ENCODE measurements at regions not wholly inside any gene's neighbourhood (a gene's known extent, or its start where the extent isn't known, plus 50 kb on each side); places are given as distances from the start of the nearest gene placed in this dataset.
"Not testable (repeated sequence)": the region's sequence is repeated elsewhere in the genome, so short reads cannot be mapped to it uniquely, and the experiment has no call there.

- no peak for DNase-seq (ENCODE audit: low spot score)
Measured at GRCh38 chr5:104001136-104001535, 438.5 kb upstream of the NUDT12 start.

GRCh38 chr5:103993031-103993430, 430.4 kb upstream of the NUDT12 start:
- DNase-seq (ENCODE audit: low spot score), result no peak

- no peak for DNase-seq (ENCODE audit: low spot score)
Measured at GRCh38 chr5:103990064-103990463, 427.5 kb upstream of the NUDT12 start.

DNA sequence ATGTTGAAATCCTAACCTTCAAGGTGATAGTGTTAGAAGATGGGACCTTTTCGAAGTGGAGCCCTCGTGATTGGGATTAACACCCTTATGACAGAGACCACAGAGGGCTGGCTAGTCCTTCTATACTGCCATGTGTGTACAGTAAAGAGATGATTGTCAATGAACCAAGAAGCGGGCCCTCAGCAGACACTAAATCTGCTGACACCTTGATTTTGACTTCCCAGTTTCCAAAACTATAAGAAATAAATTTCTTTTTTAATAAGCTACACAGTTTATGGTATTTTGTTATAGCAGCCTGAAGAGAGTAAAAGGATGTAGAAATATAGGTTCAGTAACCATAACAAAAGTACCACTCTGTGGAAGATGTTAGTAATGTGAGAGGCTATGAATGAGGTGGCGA, 419.0 kb upstream of the NUDT12 start:
- no peak for DNase-seq (ENCODE audit: low spot score)

- DNase-seq (ENCODE audit: low spot score), result no peak
Measured at GRCh38 chr5:103973669-103974068, 411.1 kb upstream of the NUDT12 start.

GRCh38 chr5:103966295-103966694, 403.7 kb upstream of the NUDT12 start:
- DNase-seq (ENCODE audit: low spot score), result not testable (repeated sequence)

- no peak for DNase-seq (ENCODE audit: low spot score)
Measured at GRCh38 chr5:103962023-103962422, 399.4 kb upstream of the NUDT12 start.

DNA sequence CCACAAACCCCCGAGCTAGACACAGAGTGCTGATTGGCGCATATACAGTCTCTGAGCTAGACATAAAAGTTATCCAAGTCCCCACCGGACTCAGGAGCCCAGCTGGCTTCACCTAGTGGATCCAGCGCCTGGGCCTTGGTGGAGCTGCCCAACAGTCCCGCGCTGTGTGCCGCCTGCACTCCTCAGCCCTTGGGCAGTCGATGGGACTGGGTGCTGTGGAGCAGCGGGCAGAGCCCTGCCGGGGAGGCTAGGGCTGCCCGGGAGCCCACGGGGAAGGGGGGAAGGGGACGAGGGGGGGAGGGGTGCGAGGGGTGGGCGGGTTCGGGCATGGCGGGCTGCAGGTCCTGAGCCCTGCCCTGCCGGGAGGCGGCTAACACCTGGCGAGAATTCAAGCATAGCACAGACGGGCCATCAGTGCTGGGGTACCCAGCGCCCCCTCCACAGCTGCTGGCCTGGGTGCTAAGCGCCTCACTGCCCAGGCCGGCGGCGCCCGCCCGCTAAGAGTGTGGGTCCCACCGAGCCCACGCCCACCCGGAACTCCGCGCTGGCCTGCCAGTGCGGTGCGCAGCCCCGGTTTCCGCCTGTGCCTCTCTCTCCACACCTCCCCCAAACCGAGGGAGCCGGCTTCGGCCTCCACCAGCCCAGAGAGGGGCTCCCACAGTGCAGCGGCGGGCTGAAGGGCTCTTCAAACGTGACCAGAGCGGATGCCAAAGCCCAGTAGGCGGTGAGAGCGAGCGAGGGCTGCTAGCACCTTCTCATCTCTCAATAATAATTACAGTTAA, 391.2 kb upstream of the NUDT12 start:
- no peak for DNase-seq (ENCODE audit: low spot score)

GRCh38 chr5:103951776-103952175, 389.2 kb upstream of the NUDT12 start:
- DNase-seq (ENCODE audit: low spot score), result no peak

DNA sequence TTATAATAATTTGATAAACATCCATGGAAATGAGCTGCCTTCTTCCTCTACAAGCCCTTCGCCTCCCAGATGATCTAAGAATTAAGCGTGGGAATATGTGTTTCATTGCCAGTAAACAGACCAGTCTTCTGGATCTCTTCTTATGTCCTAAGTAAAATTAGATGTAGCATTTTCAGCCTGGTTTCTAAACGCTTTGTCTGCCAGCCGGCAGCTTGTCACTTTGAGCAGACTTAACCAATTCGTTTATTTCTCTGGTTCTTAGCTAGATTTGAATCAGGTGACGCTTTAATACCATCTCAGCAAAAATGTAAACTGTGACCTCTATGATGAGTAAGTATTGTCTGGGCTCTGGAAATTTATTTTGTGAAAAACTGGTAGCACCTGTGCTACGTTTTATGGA, 380.6 kb upstream of the NUDT12 start:
- DNase-seq (ENCODE audit: low spot score), result no peak

- DNase-seq (ENCODE audit: low spot score), result no peak
Measured at GRCh38 chr5:103942587-103943186, 380.1 kb upstream of the NUDT12 start.

- DNase-seq (ENCODE audit: low spot score), result no peak
Measured at GRCh38 chr5:103941596-103941995, 379.0 kb upstream of the NUDT12 start.

DNA sequence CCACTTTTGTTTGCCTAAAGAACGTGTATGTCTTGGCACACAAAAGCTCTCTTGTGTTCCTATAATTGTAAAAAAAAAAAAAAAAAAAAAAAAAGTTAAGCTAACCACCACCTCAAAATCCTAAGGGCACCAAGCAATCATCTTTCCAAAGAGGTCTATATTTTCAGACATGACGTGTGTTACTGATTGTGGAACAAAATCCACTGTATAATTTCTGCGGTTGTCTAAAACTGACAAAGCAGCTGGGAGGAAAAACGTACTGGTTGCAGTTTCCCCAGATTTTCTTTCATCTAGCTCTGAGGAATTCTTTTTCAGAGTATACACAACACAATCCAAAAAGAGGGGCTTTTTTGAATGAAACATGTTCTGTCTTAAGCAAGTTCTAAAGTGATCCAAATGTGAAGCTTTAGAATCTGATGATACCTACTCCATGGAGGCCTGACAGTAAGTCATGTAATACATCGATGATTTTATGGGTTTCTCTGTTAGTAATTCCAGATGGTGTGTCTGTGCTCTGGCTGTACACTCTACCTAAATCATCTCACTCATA, 375.6 kb upstream of the NUDT12 start:
- no peak for DNase-seq (ENCODE audit: low spot score)

DNA sequence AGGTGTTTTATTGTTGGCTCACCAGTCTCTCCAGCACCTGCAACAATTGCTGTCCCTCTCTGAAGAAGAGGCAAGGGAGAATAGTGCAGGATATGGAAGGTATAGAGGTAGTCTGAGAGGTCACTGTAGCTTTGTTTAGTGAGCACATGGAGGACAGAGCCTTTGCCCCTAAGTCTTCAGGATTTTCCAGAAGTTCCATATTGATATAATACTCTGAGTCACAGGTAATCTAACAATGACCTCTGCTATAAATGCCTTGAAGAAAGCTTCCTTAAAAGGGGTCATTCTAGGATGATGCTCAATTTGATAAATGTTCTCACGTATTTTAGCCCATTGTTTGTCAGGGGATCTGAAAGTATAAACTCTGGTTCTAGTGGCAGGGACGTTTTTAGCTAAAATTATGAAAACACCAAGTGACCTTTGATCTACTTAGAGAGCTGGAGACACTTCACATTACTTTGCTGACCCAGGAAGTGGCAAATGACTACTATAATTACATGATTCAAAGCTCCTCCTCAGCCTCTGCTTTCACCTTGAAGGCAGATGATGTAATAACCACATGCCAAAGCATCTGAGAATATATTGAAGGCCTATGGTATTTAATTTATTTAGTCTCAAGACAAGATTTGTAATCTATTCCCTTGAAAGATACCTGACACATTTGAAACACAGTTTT, 366.9 kb upstream of the NUDT12 start:
- no peak for DNase-seq (ENCODE audit: low spot score)

DNA sequence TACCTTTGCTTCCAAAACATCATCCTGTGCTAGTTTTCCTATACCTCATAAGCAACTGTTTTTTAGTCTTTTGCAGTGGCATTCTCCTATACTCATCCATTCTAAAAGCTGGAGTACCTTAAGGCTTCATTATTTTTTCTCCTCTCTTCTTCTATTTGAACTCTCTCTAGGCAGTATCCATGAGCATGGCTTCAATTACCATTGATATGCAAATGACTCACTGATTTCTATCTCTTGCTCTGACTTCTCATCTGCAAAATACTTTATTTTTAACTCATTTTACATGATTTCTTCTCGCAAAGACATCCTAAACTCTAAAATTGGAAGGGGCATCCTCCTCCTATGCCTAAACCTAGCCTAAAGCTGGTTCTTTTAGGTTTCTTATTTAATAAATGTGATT, 365.1 kb upstream of the NUDT12 start:
- no peak for DNase-seq (ENCODE audit: low spot score)

GRCh38 chr5:103923616-103924168, 361.1 kb upstream of the NUDT12 start:
- no peak for DNase-seq (ENCODE audit: low spot score)

DNA sequence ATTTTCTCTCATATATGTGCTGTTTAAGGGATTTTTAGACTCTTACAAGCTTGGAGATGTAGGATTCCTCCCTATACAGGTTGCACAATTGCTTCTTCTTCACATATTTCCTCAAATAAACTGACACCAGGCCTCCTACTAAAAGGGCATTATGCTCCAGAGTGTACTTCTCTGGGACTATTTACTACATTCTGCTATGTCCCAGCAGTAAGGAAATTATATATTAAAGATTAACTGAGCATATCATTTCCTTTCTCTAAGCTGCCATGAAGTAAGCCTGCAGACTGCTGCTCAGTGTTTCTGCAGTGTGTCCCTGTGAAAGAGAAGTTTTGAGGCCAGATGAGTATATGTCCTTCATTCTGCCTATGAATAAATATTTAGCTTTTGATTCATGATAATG, 356.9 kb upstream of the NUDT12 start:
- no peak for DNase-seq (ENCODE audit: low spot score)

- DNase-seq (ENCODE audit: low spot score), result no peak
Measured at GRCh38 chr5:103918668-103919367, 356.2 kb upstream of the NUDT12 start.

- no peak for DNase-seq (ENCODE audit: low spot score)
Measured at GRCh38 chr5:103915081-103915480, 352.5 kb upstream of the NUDT12 start.

GRCh38 chr5:103910786-103911185, 348.2 kb upstream of the NUDT12 start:
- DNase-seq (ENCODE audit: low spot score), result no peak

DNA sequence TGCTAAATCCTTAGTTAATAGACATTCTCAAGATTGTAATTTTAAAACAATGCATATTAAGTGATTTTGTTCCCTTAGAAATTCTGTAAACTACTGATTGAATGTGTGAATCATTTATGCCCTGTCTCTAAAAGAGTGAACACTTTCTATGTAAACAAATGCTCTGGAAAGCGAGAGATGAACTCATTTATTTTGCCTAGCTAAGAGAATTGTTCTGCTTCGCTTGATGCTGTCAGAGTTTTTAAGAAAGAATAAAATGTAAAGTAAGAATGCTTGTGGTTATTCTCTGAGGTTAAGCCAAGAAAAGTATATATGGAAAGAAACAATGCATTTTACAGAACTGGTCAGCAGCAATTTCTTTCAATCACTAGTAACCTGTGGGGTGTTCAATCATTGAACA, 347.4 kb upstream of the NUDT12 start:
- DNase-seq (ENCODE audit: low spot score), result no peak

DNA sequence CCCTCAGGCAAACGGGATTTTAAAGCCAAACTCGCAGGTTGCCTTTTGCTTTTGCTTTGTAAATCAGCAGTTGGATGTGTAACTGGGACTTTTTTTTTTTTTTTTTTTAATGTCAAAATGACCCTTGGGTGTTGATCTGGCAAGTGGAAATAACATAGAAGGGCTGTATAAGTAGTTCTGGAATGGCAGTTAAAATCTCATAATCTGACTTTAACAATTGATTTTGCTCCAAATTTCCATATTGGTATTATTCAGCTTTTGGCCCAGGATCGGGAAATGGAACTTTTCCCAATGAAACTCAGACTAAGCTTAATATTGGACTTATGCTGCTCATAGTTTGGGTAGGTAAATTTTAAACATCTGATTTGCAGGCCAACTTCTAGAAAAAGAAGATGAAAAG, 346.8 kb upstream of the NUDT12 start:
- DNase-seq (ENCODE audit: low spot score), result no peak

Measured in ecto neural progenitor cell (in vitro differentiated cells).